HG02970 (cell line): ENCODE measurements at regions not wholly inside any gene's neighbourhood (a gene's known extent, or its start where the extent isn't known, plus 50 kb on each side); places are given as distances from the start of the nearest gene placed in this dataset.
"Not testable (repeated sequence)": the region's sequence is repeated elsewhere in the genome, so short reads cannot be mapped to it uniquely, and the experiment has no call there.

Experiments
- ATAC-seq: cut with Tn5 transposase; IDR thresholded peaks from one replicate; pipeline ENCODE4 v1.9.1; 2021; ENCODE audit warnings: mild to moderate bottlenecking, moderate library complexity, moderate number of reproducible peaks; ENCODE audit not compliant: unreplicated experiment, low FRiP score

DNA sequence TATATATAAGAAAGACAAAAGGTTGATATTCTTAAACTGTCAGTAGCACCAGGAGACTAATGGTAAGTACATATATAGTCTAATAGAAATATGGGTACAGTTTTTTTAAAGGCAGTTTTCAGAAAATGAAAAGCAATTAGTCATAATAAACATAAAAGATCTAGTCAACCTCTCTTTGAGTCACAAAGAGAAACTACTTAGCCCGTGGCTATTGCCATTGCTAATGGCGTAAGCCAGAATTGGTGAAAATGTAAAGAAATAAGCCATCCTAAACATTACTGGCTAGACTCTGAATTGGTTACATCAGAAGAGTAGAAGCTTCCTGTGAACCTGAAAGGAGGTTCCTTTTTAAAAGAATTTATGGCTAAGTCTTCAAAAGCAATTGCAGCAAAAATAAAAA lies 668.7 kb upstream of the CPEB2 start:
- no peak for ATAC-seq

DNA sequence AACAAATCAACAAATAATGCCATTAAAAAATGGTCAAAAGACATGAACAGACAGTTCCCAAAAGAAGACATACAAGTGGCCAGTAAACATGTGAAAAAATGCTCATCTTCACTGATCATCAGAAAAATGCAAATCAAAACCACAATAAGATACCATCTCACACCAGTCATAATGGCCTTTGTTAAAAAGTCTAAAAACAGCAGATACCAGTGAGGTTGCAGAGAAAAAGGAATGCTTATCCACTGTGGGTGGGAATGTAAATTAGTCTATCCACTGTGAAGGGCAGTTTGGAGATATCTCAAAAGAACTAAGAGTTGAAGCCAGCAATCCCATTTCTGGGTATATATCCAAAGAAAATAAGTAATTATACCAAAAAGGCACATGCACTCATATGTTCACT lies 668.1 kb upstream of the CPEB2 start:
- ATAC-seq, result no peak

DNA sequence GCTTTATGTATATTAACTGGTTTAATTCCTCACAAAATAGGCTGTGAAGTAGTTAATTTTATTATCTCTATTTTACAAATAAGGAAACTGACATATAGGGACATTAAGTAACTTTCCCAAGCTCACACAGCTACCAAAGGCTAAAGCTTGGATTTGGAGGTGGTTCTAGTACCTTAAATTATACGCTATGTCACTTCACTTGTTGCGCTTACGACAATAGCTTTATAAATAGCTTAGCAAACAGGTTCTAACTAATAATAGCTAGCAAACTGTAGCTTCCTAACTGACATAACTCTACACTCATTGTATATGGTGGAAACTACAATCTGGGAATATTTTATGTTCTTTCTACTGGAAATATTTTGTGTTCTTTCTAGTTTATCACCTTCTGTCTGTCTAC lies 666.4 kb upstream of the CPEB2 start:
- ATAC-seq, result no peak

DNA sequence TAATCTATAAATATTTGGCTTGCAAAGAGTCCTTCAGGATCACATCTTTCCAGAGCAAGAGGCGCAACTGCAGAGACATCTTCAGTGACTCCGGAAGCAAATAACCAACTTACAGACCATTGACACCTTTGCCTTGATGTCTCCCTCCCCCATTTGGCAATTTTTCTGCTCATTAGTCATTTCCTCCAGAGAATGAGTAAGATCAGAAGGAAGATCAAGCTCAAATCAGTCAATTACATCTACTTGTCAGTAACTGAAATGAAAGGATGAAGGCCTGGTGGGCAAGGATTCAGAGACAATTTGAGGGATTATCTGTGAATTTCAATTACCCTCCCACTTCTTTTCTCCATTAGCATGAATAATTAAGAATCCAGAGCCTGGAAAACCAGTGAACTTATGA lies 665.6 kb upstream of the CPEB2 start:
- ATAC-seq, result no peak

DNA sequence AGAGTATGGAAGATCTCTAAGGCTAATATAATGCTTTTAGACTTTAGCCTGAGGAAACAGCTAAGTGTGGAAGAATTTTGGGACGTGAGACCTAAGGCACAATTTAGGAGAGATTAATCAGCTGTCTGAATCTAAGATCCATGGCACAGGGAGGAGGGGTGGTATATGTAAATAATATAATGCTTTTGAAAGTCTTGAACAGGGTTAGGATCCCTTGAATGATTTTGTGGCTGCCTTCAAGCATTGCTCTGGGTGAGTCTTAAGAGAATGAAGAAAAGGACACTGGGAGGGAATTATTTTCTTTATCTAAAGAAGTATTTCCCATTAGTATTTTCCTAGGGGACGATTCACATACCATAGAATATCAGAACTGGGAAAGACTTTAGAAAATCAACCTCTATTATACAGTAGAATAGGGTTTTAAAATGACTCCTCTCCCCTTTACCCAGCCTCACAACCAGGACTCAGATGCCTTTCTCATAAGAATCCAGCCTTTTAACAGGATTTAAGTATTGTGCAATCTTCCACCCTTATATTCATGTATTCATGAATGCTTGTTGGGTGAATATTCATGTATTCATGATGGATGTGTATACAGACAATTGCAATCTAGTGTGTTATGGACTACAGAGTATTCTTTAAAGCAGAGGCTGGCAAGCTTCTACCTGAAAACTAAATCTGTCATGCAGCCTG lies 664.2 kb upstream of the CPEB2 start:
- no peak for ATAC-seq

DNA sequence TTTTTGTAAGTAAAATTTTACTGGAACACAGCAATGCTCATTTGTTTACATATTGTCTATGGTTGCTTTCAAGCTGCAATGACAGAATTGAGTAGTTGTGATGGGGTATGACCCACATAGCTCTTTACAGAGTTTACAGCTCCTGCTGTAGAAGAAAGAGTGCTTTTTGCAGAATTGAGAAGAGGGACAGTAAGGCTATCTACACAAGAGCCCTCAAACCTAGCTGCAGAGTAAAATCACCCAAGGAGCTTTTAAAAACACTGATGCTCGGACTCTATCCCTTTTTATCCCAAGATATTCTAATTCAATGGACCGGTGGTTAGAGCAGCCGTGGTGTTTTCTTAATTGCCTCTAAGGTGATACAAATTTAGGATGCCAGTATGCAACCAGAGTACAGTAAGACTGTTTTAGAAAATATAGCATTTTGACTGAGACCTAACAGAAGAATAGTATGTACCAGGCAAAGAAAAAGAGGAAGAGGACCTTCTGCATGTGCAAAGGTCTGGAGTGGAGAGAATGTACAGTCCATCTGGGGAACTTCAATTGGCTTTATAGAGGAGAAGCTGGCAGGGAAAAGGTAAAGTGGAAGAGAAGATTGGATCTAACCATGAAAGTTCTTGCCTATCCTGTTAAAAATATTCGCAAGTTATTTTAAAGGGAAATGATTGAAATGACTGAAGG lies 663.6 kb upstream of the CPEB2 start:
- ATAC-seq, result no peak

DNA sequence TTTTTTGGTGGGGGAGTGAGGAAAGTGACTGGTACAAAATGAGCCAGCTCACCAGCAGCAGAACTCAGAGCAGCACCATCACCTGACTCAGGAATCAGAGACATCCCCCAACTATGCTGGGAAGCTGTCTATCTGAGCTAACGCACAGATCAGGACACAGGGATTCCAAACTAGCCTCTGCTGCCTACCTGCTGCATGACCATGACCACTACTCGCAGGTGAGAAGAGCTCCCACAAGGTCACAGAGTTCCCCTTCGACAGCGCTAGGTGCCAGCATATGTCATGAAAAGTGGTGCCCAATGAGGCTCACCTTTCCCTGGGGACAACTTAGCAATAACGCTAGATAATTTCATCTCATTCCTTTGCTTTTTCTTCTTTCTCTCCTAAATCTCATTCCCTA lies 662.6 kb upstream of the CPEB2 start:
- no peak for ATAC-seq

DNA sequence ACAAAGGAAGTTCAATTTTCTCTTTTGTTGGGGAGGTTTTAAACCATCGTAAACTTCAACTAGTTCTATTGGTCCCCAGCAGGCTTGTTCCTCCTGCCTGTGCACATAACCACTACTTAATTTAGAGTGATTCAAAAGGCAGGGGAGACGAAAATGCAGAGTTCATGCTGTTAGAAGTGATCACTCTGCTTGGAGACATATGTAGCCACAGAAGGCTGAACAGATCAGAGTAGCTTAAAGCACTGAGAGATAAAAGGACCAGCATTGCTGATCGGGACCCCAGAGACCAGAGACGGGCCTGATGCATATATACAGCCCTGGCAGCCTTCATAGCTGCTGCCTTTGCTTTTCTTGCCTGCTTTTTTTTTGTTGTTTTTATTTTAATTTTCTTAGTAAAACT lies 662.0 kb upstream of the CPEB2 start:
- ATAC-seq, result no peak

DNA sequence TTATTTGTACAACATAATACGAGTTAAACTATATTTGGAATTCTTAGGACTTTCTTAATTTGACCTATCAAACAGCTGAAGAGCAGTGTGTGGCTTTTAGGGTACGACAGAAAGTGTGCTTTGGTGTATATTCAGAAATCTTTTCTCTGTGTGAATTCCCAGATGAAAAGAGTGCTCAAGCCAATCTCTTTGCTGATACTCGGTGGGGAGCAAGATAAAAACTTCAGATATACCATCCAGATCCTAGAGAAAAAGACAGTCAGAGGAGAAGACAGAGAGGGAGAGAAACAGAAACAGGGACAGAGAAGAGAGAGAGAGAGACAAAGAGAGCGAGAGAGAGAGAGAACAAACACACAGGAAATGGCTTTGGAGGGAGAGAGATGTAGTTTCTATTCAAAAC lies 658.3 kb upstream of the CPEB2 start:
- ATAC-seq, result no peak

DNA sequence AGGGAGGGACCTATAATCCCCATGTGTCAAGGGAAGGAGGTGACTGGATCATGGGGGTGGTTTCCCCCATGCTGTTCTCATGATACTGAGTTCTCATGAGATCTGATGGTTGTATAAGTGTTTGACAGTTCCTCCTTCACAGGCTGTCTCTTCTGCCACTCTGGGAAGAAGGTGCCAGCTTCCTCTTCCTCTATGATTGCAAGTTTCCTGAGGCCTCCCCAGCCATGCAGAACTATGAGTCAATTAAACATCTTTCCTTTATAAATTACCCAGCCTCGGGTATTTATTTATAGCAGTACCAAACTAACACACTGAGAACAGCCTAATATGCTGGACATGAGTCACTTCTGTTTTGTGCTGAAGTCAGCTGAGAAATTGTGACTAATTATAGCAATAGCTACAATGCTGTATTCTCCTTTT lies 656.9 kb upstream of the CPEB2 start:
- ATAC-seq, result no peak

DNA sequence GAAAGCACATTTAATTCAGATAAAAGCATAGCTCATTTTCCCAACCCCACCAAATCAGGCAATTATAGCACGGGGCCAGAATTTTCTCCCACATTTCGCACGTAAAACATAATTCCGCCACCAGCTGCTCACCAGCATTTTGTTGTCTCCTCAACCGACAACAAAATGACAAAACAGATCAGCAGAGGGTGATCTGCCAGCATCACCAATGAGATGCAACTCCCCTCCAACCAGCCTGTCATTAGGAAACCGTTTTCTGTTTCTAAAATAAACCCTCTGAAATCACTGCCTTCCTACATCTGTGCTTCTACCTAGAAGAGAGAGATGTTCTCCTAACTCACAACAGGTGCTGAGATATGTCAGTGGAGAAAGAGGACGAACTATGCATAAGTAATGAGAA lies 654.8 kb upstream of the CPEB2 start:
- ATAC-seq, result no peak

DNA sequence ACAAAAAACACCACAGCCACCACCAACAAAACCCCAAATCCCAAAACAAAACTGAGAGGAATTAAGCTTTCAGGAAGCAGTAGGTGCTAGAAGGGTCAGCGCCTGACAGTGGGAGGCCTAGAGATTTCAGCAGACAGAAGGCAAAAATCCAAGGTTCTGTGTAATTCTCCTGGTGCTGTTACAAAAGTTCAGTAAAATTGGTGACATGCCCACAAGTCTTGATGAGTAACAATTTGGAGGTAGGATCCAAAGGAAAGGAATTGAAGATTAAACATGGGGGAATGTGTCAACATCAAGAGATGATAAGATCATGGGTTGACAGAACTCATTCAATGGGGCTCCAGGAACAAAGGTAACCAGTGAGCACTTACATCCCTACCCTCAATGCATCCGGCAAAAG lies 653.8 kb upstream of the CPEB2 start:
- no peak for ATAC-seq

DNA sequence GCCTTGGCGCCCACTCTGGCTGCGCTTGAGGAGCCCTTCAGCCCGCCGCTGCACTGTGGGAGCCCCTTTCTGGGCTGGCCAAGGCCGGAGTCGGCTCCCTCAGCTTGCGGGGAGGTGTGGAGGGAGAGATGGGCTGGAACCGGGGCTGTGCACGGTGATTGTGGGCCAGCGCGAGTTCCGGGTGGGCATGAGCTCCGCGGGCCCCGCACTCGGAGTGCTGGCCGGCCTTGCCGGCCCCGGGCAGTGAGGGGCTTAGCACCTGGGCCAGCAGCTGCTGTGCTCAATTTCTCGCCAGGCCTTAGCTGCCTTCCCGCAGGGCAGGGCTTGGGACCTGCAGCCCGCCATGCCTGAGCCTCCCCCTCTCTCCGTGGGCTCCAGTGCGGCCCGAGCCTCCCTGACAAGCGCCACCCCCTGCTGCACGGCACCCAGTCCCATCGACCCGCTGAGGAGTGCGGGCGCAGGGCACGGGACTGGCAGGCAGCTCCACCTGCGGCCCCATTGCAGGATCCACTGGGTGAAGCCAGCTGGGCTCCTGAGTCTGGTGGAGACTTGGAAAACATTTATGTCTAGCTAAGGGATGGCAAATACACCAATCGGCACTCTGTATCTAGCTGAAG lies 643.6 kb upstream of the CPEB2 start:
- ATAC-seq, result not testable (repeated sequence)

DNA sequence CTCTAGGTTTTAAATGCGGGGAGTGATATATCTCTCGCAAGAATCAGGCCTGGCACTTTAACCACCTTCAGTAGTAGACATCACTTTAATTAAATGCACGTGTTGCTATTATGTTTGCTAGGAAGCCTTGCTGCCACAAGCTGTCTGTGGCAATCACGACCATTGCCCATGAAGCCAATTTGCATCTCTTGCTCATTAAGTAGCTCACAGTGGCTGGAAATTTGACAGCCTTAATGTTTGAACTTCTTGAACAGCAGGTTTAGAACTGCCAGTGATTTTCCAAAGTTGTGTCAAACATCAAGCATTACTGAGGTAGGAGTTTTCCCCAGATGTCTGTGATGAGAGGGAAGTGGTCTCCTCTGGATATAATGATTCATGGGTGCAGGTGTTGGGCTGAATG lies 642.3 kb upstream of the CPEB2 start:
- ATAC-seq, result no peak

DNA sequence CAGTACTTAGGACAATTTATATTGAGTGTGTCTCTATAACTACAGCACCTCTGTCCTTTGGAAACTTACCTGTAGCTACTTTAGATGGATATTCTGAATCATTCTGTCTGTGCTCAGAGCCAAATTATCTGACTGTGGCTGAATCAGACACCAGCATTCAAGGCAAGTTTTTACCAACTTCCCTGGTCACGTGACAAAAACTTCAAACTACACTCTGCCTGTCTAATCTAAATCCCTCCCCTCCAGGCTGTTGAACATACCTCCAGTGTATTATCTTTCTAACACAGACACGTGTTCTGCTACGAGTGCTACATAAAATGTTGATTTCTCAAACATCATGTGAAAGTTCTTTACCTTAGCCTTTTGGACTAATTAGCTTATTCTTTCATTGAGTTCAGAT lies 641.2 kb upstream of the CPEB2 start:
- ATAC-seq, result no peak

DNA sequence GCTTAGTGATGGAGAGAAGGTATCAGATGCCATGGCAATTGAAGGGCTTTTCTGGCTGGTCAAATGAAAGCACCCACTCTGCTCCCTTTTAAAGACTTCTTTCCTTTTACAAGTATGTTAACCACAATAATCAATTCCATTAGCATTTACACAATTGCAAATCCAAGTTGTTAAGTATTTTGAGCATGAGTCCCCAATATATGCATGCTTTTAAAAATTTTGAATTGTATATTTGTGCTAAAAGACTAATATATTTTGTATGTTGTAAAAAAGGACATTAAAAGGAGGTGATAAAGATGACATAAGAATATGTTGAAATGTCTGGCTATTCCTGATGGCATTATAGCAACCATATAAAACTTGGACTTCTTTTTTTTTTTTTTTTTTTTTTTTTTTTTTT lies 639.9 kb upstream of the CPEB2 start:
- no peak for ATAC-seq

DNA sequence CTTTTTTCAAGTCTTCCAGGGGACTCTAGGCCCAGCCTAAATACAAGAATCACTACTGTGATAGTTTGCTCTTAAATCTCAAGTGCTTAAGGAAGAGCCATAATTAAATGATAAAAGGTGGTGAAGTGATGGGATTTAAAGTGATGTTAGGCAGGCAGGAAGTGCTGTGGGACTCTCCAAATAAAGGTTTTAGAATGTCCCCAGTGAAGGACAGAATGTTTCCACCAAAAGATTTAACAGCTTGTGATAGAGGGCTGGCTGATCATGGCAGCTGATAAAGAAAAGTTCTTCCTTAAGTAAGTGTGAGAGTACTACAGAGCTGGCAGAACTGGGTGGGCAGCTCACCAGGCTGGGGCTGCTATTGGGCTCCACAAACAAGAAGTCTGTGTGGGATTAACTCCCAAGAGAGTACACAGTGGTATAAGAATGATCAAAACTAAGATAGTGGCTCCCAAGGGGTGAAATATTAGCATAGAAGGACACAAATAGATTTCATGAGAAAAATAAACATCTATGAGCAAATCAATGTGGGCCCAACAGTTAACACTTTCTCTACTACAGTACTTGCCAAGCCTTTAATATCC lies 637.2 kb upstream of the CPEB2 start:
- ATAC-seq, result no peak

DNA sequence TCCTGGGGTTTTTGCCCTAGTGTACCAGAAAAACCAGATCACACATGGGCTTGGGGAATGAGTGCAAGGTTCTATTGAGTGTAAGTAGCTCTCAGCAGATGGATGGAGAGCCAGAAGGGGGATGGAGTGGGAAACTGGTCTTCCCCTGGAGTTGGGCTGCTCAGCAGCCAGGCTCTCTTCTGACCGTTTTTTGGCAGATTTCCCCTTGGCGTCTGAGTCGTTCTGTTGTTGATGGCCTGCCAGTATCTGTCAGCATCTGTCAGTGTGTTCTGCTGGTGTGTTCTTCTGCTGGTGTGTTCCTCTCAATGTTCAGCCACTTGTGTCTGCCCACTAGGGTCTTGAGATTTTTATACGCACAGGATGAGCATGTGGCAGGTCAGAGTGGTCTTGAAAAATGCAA lies 633.9 kb upstream of the CPEB2 start:
- ATAC-seq, result no peak

DNA sequence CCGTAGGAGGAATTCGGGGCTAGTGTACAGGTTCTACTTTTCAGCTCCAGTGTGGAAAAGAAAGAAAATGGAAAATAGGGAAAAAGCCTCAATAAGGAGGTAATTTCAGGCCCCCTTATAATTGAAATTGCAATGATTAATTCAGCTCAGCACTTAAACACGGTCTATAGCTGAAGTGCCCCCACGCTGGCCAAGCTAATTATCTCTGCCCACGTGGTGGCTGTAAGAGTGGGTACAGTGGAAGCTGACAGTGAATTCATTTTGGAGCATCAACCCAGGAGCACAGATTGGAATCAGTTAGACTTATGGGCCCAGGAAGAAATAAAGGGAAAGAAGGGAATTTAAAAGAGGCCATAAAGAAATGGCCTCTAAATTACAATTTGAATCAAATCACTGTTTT lies 631.1 kb upstream of the CPEB2 start:
- no peak for ATAC-seq

DNA sequence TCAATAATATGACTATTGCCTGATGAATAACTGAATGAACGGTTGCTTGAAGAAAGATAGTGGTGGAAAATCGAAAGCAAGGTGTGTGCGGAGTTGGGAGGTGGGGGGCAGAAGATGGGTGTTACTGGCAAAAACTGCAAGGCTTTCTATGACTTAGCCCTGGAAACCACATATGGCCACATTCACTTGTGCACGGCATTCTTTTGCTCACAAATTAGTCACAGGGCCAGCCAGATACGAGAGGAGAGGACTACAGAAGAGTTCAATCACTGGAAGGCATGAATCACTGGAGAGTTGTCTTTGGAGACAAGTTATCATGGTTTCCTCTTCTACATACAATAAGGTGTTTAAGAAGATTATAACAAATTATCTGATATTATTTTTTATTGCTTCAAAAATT lies 626.5 kb upstream of the CPEB2 start:
- ATAC-seq, result no peak

DNA sequence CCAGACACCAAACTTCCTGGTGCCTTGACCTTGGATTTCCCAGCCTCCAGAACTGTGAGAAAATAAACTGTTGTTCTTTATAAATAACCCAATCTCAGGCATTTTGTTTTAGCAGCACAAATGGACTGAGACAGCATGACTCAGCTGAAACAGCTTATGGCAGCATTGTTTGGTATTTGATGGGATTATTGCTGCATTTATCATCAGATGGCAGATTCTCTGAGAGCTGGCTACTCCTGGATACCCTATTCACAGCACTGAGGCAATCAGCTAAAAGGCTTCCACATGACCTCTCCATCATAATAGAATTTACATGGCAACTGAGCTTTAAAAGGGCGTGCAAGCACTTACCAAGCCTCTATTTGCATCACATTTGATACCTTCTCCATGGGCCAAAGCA lies 623.1 kb upstream of the CPEB2 start:
- no peak for ATAC-seq

DNA sequence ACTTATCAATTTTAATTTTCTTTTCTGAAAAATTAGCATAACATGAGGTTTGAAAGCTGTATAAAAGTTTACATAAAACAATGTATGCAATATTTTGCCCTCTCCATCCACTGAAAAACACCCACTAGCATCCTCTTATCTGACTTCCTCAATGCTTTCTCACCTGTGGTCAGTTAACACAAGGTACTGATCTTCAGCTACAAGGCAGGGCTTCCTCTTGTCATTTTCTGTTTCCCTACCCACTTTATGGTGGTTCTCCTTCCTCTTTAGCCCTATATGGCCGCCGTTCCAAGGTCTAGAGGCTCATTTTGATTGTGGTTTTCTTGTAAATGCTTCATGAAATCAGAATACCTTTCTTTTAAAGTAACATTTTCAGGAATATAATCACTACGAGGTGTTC lies 618.6 kb upstream of the CPEB2 start:
- no peak for ATAC-seq
